Tibial artery (tissue), 4 donors: ENCODE measurements at regions not wholly inside any gene's neighbourhood (a gene's known extent, or its start where the extent isn't known, plus 50 kb on each side); places are given as distances from the start of the nearest gene placed in this dataset.

Experiments
- DNase-seq, 2 donors: peaks; one replicate each; pipeline ENCODE4 v3.0.0-alpha.2; 2019
- H3K27ac ChIP-seq, 2 donors: fragments of 200-600 bp; sonication (generic) in 1 of 2; 1 replicate in 1 of 2; 2 replicates in 1 of 2; pipeline ENCODE4 v1.5.1; 2018 to 2019; ENCODE audit warnings: mild to moderate bottlenecking in 1 of 2
- H3K27me3 ChIP-seq, 2 donors: fragments of 200-600 bp; sonication (generic) in 1 of 2; one replicate each; pipeline versions ENCODE4 v1.5.1 to v1.6.0; 2016 to 2019
- H3K36me3 ChIP-seq, 3 donors: fragments of 200-600 bp; sonication (generic) in 2 of 3; one replicate each; pipeline ENCODE4 v1.5.1; 2016 to 2019; ENCODE audit warnings: mild to moderate bottlenecking in 2 of 3
- H3K4me1 ChIP-seq, 4 donors: fragments of 200-600 bp; sonication (generic) in 2 of 4; 1 replicate in 3 of 4; 2 replicates in 1 of 4; pipeline ENCODE4 v1.5.1; 2016 to 2019
- H3K4me3 ChIP-seq, 2 donors: fragments of 200-600 bp; sonication (generic) in 1 of 2; 1 replicate in 1 of 2; 2 replicates in 1 of 2; pipeline ENCODE4 v1.5.1; 2018 to 2019; ENCODE audit warnings: mild to moderate bottlenecking in 2 of 2
- H3K9me3 ChIP-seq, 3 donors: fragments of 200-600 bp; sonication (generic) in 1 of 3; one replicate each; pipeline ENCODE4 v1.5.1; 2016 to 2019
- intact Hi-C: fragments of 100-400 bp; cut with DNase I; formaldehyde crosslinking; loops from one replicate; pipeline ENCODE4 v1.15.0; 2023; ENCODE audit warnings: low total_unique reads
- TF ChIP-seq, protein P1 (sequence below), 2 experiments: fragments of 200-600 bp in 1 of 2; fragments of 450-650 bp in 1 of 2; IDR thresholded peaks; one replicate each; pipeline ENCODE4 v1.5.1; 2017 to 2019; ENCODE audit warnings: antibody characterized with exemption in 2 of 2, mild to moderate bottlenecking in 1 of 2, moderate library complexity in 1 of 2

DNA sequence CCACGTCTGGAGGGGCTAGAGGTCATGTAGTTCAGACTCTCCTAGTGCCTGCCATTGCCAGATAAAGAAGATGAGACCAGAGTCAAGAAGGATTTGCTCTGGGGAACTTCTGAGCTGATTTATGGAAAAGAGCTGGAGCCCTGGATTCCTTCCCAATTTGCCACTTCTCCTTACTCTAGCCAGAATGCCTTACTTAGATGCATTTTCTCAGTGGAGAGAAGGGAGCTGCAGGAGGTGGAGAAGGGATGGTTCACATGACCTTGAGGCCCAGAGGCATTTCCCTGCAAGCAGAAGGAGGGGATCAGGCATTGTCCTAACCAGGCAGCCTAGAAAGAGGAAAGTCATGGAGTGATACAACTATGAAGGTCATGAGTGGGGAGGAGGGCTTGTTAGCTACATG lies 122.2 kb downstream of the UNC5CL start:
- H3K36me3 ChIP-seq, result no peaks in the 10 kb centered on the region
- H3K27ac ChIP-seq, result no peak overlapping the region
- intact Hi-C loops, result no loop called here
- no peaks in the 10 kb centered on the region for H3K4me1 ChIP-seq
- H3K4me3 ChIP-seq, result no peak overlapping the region
- H3K27me3 ChIP-seq, result no peaks in the 10 kb centered on the region
- TF ChIP-seq, protein P1, sequence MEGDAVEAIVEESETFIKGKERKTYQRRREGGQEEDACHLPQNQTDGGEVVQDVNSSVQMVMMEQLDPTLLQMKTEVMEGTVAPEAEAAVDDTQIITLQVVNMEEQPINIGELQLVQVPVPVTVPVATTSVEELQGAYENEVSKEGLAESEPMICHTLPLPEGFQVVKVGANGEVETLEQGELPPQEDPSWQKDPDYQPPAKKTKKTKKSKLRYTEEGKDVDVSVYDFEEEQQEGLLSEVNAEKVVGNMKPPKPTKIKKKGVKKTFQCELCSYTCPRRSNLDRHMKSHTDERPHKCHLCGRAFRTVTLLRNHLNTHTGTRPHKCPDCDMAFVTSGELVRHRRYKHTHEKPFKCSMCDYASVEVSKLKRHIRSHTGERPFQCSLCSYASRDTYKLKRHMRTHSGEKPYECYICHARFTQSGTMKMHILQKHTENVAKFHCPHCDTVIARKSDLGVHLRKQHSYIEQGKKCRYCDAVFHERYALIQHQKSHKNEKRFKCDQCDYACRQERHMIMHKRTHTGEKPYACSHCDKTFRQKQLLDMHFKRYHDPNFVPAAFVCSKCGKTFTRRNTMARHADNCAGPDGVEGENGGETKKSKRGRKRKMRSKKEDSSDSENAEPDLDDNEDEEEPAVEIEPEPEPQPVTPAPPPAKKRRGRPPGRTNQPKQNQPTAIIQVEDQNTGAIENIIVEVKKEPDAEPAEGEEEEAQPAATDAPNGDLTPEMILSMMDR (IDR thresholded peaks at IDR 0.05), result no peak
- no peak for DNase-seq
- no peaks in the 10 kb centered on the region for H3K9me3 ChIP-seq

DNA sequence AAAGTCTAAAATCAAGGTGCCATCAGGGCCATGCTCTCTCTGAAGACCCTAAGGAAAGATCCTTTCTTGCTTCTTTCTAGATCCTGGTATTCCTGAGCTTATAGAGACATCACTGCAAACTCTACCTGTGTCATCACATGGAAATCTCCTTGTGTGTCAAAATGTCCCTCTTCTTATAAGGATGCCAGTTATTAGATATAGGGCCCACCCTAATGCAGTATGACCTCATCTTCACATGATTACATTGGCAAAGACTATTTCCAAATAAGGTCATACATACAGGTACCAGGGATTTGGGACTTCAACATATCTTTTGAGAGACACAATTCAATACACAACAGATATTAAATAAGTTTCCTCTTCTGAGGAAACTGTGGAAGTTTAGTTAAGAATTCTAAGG lies 123.9 kb downstream of the UNC5CL start:
- intact Hi-C loops, result no loop called here
- Histone ChIP-seq H3K36me3 (no peaks in the 10 kb centered on the region), H3K9me3 (no peaks in the 10 kb centered on the region), H3K4me1 (no peaks in the 10 kb centered on the region), H3K27ac (no peak overlapping the region), H3K27me3 (no peaks in the 10 kb centered on the region), H3K4me3 (no peak overlapping the region)
- TF ChIP-seq, protein P1 (IDR thresholded peaks at IDR 0.05), result no peak
- DNase-seq, result no peak

DNA sequence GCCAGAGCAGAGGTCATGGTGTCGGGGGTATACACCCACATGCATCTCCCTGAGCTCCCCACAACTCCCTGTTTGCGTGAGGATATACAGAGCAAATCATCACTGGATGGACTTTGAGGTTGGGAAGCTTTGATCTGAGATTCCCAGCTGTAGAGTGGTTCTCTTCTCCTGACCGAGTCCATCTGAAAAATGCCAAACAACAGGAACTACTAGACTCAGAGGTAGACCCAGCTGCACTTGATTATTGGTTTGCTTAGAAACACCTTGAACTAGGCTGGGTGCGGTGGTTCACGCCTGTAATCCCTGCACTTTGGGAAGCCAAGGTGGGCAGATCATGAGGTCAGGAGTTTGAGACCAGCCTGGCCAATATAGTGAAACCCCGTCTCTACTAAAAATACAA lies 125.0 kb downstream of the UNC5CL start:
- H3K9me3 ChIP-seq, result no peaks in the 10 kb centered on the region
- H3K27me3 ChIP-seq, result no peaks in the 10 kb centered on the region
- H3K27ac ChIP-seq, result no peak overlapping the region
- H3K4me1 ChIP-seq, result no peaks in the 10 kb centered on the region
- no peak overlapping the region for H3K4me3 ChIP-seq
- H3K36me3 ChIP-seq, result no peaks in the 10 kb centered on the region
- TF ChIP-seq, protein P1 (IDR thresholded peaks at IDR 0.05), result no peak
- intact Hi-C loops, result loop anchor here (1.0 kb wide), 1 partner anchor 48 kb away; no protein-coding TSS in a partner anchor
- no peak for DNase-seq

GRCh38 chr6:40912158-40912946 lies 126.7 kb downstream of the UNC5CL start:
- no peak overlapping the region for H3K27ac ChIP-seq
- TF ChIP-seq, protein P1 (IDR thresholded peaks at IDR 0.05), result peak; percentile 37 to 42
- intact Hi-C loops, result no loop called here
- H3K27me3 ChIP-seq, result no peaks in the 10 kb centered on the region
- peaks cover 0 to 4% (median 0%) of the 10 kb centered on the region in 4 donors for H3K4me1 ChIP-seq
- no peaks in the 10 kb centered on the region for H3K36me3 ChIP-seq
- H3K4me3 ChIP-seq, result no peak overlapping the region
- DNase-seq, result no peak
- no peaks in the 10 kb centered on the region for H3K9me3 ChIP-seq

GRCh38 chr6:40910260-40910893 lies 128.6 kb downstream of the UNC5CL start:
- peaks cover 0 to 6% (median 0%) of the 10 kb centered on the region in 4 donors for H3K4me1 ChIP-seq

More at GRCh38 chr6:40910260-40910893, 128.6 kb downstream of the UNC5CL start:
- Histone ChIP-seq H3K27me3 (no peaks in the 10 kb centered on the region), H3K9me3 (no peaks in the 10 kb centered on the region), H3K27ac (no peak overlapping the region), H3K4me3 (no peak overlapping the region), H3K36me3 (no peaks in the 10 kb centered on the region)
- no peak for DNase-seq
- intact Hi-C loops, result no loop called here
- TF ChIP-seq, protein P1 (IDR thresholded peaks at IDR 0.05), result no peak
